Neural progenitor cell (in vitro differentiated cells): ENCODE measurements at regions not wholly inside any gene's neighbourhood (a gene's known extent, or its start where the extent isn't known, plus 50 kb on each side); places are given as distances from the start of the nearest gene placed in this dataset.
"Not testable (repeated sequence)": the region's sequence is repeated elsewhere in the genome, so short reads cannot be mapped to it uniquely, and the experiment has no call there.

Source experiments
- DNase-seq: peaks from one replicate; pipeline ENCODE4 v3.0.0-alpha.2; 2016; ENCODE audit warnings: low spot score
- H2AFZ ChIP-seq: fragments of 200-600 bp; sonication (generic); replicated peaks from 2 replicates; pipeline ENCODE4 v1.6.1; 2016; ENCODE audit warnings: antibody characterized with exemption
- H3F3A ChIP-seq: fragments of 200-600 bp; sonication (generic); 2 replicates; pipeline ENCODE4 v1.6.1; 2016; ENCODE audit warnings: antibody characterized with exemption, low read depth
- H3K27ac ChIP-seq: fragments of 200-600 bp; sonication (generic); 2 replicates; pipeline ENCODE4 v1.5.1; 2016; ENCODE audit warnings: mild to moderate bottlenecking
- H3K27me3 ChIP-seq: fragments of 200-600 bp; sonication (generic); 2 replicates; pipeline ENCODE4 v1.6.1; 2016; ENCODE audit warnings: mild to moderate bottlenecking, moderate library complexity
- H3K36me3 ChIP-seq: fragments of 200-600 bp; sonication (generic); 2 replicates; pipeline ENCODE4 v1.5.1; 2016
- H3K4me1 ChIP-seq: fragments of 200-600 bp; sonication (generic); 2 replicates; pipeline ENCODE4 v1.6.1; 2016; ENCODE audit warnings: mixed run types
- H3K4me2 ChIP-seq: fragments of 200-600 bp; sonication (generic); 2 replicates; pipeline ENCODE4 v1.6.1; 2016
- H3K4me3 ChIP-seq: fragments of 200-600 bp; sonication (generic); 2 replicates; pipeline ENCODE4 v1.5.1; 2016
- H3K79me2 ChIP-seq: fragments of 200-600 bp; sonication (generic); 2 replicates; pipeline ENCODE4 v1.6.1; 2016; ENCODE audit warnings: low read depth
- H3K9ac ChIP-seq: fragments of 200-600 bp; sonication (generic); 2 replicates; pipeline ENCODE4 v1.6.1; 2016
- H3K9me3 ChIP-seq: fragments of 200-600 bp; sonication (generic); 2 replicates; pipeline ENCODE4 v1.5.1; 2016; ENCODE audit warnings: low read depth
- H4K20me1 ChIP-seq: fragments of 200-600 bp; sonication (generic); 2 replicates; pipeline ENCODE4 v1.6.1; 2016; ENCODE audit warnings: low read depth
- H3K27ac Mint-ChIP-seq: 3 replicates; pipeline ENCODE4 v1.8.0; 2021; ENCODE audit warnings: mixed read lengths
- H3K27me3 Mint-ChIP-seq: 2 replicates; pipeline ENCODE4 v1.8.0; 2022; ENCODE audit warnings: low read depth, mild to moderate bottlenecking, inconsistent platforms, moderate library complexity, mixed read lengths; ENCODE audit not compliant: insufficient read depth
- H3K36me3 Mint-ChIP-seq: 3 replicates; pipeline ENCODE4 v1.8.0; 2021; ENCODE audit warnings: mixed read lengths
- H3K4me1 Mint-ChIP-seq: 3 replicates; pipeline ENCODE4 v1.8.0; 2021; ENCODE audit warnings: mixed read lengths
- H3K4me3 Mint-ChIP-seq: 3 replicates; pipeline ENCODE4 v1.8.0; 2021; ENCODE audit warnings: mild to moderate bottlenecking, moderate library complexity, mixed read lengths
- H3K9me3 Mint-ChIP-seq: 3 replicates; pipeline ENCODE4 v1.8.0; 2020; ENCODE audit warnings: mixed read lengths
- EZH2 ChIP-seq: fragments of 200-600 bp; sonication (generic); IDR thresholded peaks from 2 replicates; pipeline ENCODE4 v1.6.1; 2017; ENCODE audit warnings: antibody characterized with exemption, mild to moderate bottlenecking, moderate library complexity
- EZH2phosphoT487 ChIP-seq: fragments of 200-600 bp; sonication (generic); IDR thresholded peaks from 2 replicates; pipeline ENCODE4 v1.6.1; 2017; ENCODE audit warnings: antibody characterized with exemption
- TF ChIP-seq, protein P1 (sequence below): fragments of 200-600 bp; sonication (generic); IDR thresholded peaks from 2 replicates; pipeline ENCODE4 v1.5.1; 2017; ENCODE audit warnings: antibody characterized with exemption, mild to moderate bottlenecking

DNA sequence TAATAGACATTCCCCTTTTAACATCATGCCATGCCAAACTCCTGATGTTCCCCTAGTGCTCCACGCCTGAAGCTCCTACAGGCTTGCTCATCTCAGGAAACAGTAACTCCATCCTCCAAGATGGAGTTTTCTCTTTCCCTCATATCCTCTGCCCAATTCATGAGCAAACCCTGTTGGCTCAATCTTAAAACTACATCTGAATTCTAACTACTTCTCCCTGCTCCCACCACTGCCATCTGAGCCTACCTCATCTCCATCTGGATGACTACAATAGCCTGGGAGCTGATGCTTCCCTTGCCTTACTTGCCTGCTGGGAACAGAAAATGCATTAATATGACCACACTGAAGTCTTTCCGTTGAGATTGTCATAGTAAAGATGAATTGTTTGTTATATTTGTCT is 271.7 kb upstream of the MKLN1 start:
- no peaks in the 10 kb centered on the region for H4K20me1 ChIP-seq
- H3K9me3 ChIP-seq = no peaks in the 10 kb centered on the region
- H3K27ac ChIP-seq = no peak overlapping the region
- Mint-ChIP-seq H3K27ac (no peak overlapping the region), H3K4me3 (no peak overlapping the region), H3K36me3 (no peaks in the 10 kb centered on the region), H3K4me1 (no peaks in the 10 kb centered on the region), H3K27me3 (no peaks in the 10 kb centered on the region), H3K9me3 (peaks cover 5% of the 10 kb centered on the region)
- no peaks in the 10 kb centered on the region for H3K36me3 ChIP-seq
- H3F3A ChIP-seq = no peaks in the 10 kb centered on the region
- H3K79me2 ChIP-seq = no peaks in the 10 kb centered on the region
- no peak overlapping the region for H2AFZ ChIP-seq
- H3K9ac ChIP-seq = no peak overlapping the region
- H3K4me1 ChIP-seq = no peaks in the 10 kb centered on the region
- no peak overlapping the region for H3K4me2 ChIP-seq
- no peak overlapping the region for H3K4me3 ChIP-seq
- no peaks in the 10 kb centered on the region for H3K27me3 ChIP-seq
- DNase-seq = no peak
- TF ChIP-seq EZH2 (no peak), EZH2phosphoT487 (no peak)
- TF ChIP-seq, protein P1, sequence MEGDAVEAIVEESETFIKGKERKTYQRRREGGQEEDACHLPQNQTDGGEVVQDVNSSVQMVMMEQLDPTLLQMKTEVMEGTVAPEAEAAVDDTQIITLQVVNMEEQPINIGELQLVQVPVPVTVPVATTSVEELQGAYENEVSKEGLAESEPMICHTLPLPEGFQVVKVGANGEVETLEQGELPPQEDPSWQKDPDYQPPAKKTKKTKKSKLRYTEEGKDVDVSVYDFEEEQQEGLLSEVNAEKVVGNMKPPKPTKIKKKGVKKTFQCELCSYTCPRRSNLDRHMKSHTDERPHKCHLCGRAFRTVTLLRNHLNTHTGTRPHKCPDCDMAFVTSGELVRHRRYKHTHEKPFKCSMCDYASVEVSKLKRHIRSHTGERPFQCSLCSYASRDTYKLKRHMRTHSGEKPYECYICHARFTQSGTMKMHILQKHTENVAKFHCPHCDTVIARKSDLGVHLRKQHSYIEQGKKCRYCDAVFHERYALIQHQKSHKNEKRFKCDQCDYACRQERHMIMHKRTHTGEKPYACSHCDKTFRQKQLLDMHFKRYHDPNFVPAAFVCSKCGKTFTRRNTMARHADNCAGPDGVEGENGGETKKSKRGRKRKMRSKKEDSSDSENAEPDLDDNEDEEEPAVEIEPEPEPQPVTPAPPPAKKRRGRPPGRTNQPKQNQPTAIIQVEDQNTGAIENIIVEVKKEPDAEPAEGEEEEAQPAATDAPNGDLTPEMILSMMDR = no peak

DNA sequence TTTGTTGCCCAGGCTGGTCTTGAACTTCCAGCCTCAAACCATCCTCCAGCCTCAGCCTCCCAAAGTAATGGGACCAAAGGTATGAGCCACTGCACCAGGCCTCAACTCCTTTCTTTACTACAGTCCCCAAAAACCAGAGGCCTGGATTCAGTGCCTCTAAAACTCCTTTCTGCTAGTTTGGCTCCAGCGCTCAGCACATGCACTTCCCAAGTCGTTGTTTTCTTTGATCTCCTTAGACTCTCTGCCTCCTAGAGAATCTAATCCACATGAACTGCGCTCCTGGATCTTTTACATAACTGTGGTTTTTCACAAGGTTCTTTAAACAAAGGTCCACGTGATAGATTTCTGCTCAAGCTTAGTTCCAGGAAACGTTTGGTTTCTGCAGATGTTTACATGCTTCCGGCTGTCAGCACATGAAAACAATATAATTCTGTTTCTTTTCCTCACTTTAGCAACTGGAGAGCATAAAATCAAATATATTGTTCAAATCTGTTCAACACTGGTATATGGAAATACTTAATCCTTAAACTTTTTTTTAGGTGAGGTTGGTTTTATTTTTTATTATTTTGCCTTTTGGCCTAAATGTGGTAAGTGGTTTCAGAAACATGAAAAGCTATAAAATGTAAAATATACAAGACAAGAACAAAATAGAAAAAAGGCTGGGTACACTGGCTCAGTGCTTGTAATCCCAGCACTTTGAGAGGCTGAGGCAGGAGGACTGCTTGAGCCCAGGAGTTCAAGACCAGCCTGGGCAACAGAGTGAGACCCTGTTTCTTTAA is 270.5 kb upstream of the MKLN1 start:
- no peaks in the 10 kb centered on the region for H4K20me1 ChIP-seq
- no peaks in the 10 kb centered on the region for H3K9me3 ChIP-seq
- H3K79me2 ChIP-seq = no peaks in the 10 kb centered on the region
- H3K27me3 ChIP-seq = no peaks in the 10 kb centered on the region
- Mint-ChIP-seq H3K9me3 (peaks cover 5% of the 10 kb centered on the region), H3K4me1 (no peaks in the 10 kb centered on the region), H3K4me3 (no peak overlapping the region), H3K27me3 (no peaks in the 10 kb centered on the region), H3K27ac (no peak overlapping the region), H3K36me3 (no peaks in the 10 kb centered on the region)
- no peaks in the 10 kb centered on the region for H3K36me3 ChIP-seq
- no peaks in the 10 kb centered on the region for H3F3A ChIP-seq
- H3K4me3 ChIP-seq = no peak overlapping the region
- H3K27ac ChIP-seq = no peak overlapping the region
- no peak overlapping the region for H3K9ac ChIP-seq
- TF ChIP-seq, protein P1 = no peak
- TF ChIP-seq EZH2 (no peak), EZH2phosphoT487 (no peak)
- DNase-seq = no peak
- no peak overlapping the region for H3K4me2 ChIP-seq
- H2AFZ ChIP-seq = no peak overlapping the region
- no peaks in the 10 kb centered on the region for H3K4me1 ChIP-seq

DNA sequence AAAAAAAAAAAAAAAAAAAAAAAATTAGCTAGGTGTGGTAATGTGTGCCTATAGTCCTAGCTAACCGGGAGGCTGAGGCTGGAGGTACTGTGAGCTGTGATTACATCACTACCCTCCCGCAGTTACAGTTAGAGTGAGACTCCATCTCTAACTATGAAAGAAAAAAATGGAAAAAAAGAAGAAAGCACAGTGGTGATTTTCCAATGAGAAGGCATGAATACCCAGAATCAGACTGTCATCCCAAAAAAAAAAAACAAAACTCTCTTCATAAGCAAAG is 269.9 kb upstream of the MKLN1 start:
- H3K27me3 Mint-ChIP-seq = no peaks in the 10 kb centered on the region
- H3K27me3 ChIP-seq = no peaks in the 10 kb centered on the region
- H3K36me3 Mint-ChIP-seq = no peaks in the 10 kb centered on the region
- H3K4me1 ChIP-seq = no peaks in the 10 kb centered on the region
- H4K20me1 ChIP-seq = no peaks in the 10 kb centered on the region
- TF ChIP-seq EZH2phosphoT487 = no peak
- TF ChIP-seq EZH2 = no peak
- TF ChIP-seq, protein P1 = no peak
- H2AFZ ChIP-seq = no peak overlapping the region
- no peak overlapping the region for H3K27ac ChIP-seq
- no peaks in the 10 kb centered on the region for H3K9me3 ChIP-seq
- no peak overlapping the region for H3K27ac Mint-ChIP-seq
- DNase-seq = no peak
- no peaks in the 10 kb centered on the region for H3K4me1 Mint-ChIP-seq
- H3K36me3 ChIP-seq = no peaks in the 10 kb centered on the region
- no peak overlapping the region for H3K9ac ChIP-seq
- H3K4me3 Mint-ChIP-seq = no peak overlapping the region
- no peaks in the 10 kb centered on the region for H3K79me2 ChIP-seq
- no peaks in the 10 kb centered on the region for H3F3A ChIP-seq
- H3K9me3 Mint-ChIP-seq = peaks cover 5% of the 10 kb centered on the region
- no peak overlapping the region for H3K4me2 ChIP-seq
- H3K4me3 ChIP-seq = no peak overlapping the region

DNA sequence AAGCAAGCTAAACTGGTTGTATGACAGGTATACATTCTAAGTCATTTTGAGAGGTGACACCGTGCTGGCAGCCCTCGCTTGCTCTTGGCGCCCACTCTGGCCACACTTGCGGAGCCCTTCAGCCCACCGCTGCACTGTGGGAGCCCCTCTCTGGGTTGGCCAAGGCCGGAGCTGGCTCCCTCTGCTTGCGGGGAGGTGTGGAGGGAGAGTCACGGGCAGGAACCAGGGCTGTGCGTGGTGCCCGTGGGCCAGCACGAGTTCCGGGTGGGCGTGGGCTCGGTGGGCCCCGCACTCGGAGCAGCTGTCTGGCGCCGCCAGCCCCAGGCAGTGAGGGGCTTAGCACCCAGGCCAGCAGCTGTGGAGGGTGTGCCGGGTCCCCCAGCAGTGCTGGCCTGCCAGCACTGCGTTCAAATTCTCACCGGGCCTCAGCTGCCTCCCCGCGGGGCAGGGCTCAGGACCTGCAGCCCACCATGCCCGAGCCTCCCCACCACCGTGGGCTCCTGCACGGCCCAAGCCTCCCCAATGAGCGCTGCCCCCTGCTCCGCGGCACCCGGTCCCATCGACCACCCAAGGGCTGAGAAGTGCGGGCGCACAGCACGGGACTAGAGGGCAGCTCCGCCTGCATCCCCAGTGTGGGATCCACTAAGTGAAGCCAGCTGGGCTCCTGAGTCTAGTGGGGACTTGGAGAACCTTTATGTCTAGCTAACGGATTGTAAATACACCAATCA is 269.0 kb upstream of the MKLN1 start:
- not testable (repeated sequence) for DNase-seq, H3K9ac ChIP-seq, H3K27ac Mint-ChIP-seq, H3F3A ChIP-seq, H3K27ac ChIP-seq, H3K9me3 Mint-ChIP-seq, H3K4me2 ChIP-seq, H3K4me1 ChIP-seq, H3K27me3 Mint-ChIP-seq, H4K20me1 ChIP-seq, H3K79me2 ChIP-seq, H3K36me3 Mint-ChIP-seq, H3K4me3 ChIP-seq, H3K4me1 Mint-ChIP-seq, H3K36me3 ChIP-seq, H3K4me3 Mint-ChIP-seq, H2AFZ ChIP-seq, H3K9me3 ChIP-seq, H3K27me3 ChIP-seq

DNA sequence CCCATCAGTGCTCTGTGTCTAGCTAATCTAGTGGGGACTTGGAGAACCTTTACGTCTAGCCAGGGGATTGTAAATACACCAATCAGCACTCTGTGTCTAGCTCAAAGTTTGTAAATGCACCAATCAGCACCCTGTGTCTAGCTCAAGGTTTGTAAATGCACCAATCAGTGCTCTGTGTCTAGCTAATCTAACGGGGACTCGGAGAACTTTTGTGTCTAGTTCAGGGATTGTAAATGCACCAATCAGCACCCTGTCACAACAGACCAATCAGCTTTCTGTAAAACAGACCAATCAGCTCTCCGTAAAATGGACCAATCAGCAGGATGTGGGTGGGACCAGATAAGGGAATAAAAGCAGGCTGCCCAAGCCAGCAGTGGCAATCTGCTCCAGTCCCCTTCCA is 268.3 kb upstream of the MKLN1 start:
- H3K9me3 ChIP-seq, H3K36me3 ChIP-seq, H3F3A ChIP-seq, H3K4me3 Mint-ChIP-seq, H2AFZ ChIP-seq, H3K27ac Mint-ChIP-seq, H3K9me3 Mint-ChIP-seq, H3K4me1 ChIP-seq, H3K27me3 ChIP-seq, H3K4me2 ChIP-seq, H3K9ac ChIP-seq, H3K27me3 Mint-ChIP-seq, H4K20me1 ChIP-seq, DNase-seq, H3K36me3 Mint-ChIP-seq, H3K79me2 ChIP-seq, H3K4me1 Mint-ChIP-seq, H3K27ac ChIP-seq, H3K4me3 ChIP-seq: not testable (repeated sequence)
